CD14-positive monocyte (primary cell): ENCODE measurements at regions not wholly inside any gene's neighbourhood (a gene's known extent, or its start where the extent isn't known, plus 50 kb on each side); places are given as distances from the start of the nearest gene placed in this dataset.

Experiments
- DNase-seq, 3 donors: peaks; one replicate each; pipeline ENCODE4 v3.0.0-alpha.2; 2011 to 2022
- H2AFZ ChIP-seq: 2 replicates; pipeline ENCODE4 v1.6.0; 2012; ENCODE audit warnings: mild to moderate bottlenecking, low read depth, low read length, inconsistent platforms; ENCODE audit not compliant: insufficient read depth, poor library complexity, severe bottlenecking
- H3K27ac ChIP-seq, 2 donors: 1 replicate in 1 of 2; 2 replicates in 1 of 2; pipeline ENCODE4 v1.5.1; 2012 to 2013; ENCODE audit warnings: low read length in 2 of 2, control low read depth in 1 of 2, inconsistent platforms in 1 of 2, low read depth in 1 of 2, mild to moderate bottlenecking in 1 of 2
- H3K27me3 ChIP-seq, 2 donors: one replicate each; pipeline versions ENCODE4 v1.6.0 to v1.6.1; 2011 to 2013; ENCODE audit warnings: low read length in 2 of 2; ENCODE audit not compliant: control insufficient read depth in 2 of 2, insufficient read depth in 2 of 2
- H3K36me3 ChIP-seq, 2 donors: replicated peaks in 1 of 2; 1 replicate in 1 of 2; 2 replicates in 1 of 2; pipeline versions ENCODE4 v1.5.1 to v1.6.1; 2012 to 2013; ENCODE audit warnings: low read length in 2 of 2, control low read depth in 1 of 2, inconsistent platforms in 1 of 2, mild to moderate bottlenecking in 1 of 2; ENCODE audit not compliant: insufficient read depth in 2 of 2, control insufficient read depth in 1 of 2
- H3K4me1 ChIP-seq, 2 donors: 1 replicate in 1 of 2; 2 replicates in 1 of 2; pipeline versions ENCODE4 v1.5.1 to v1.6.1; 2012 to 2013; ENCODE audit warnings: low read length in 2 of 2, control low read depth in 1 of 2, inconsistent platforms in 1 of 2, mild to moderate bottlenecking in 1 of 2, moderate library complexity in 1 of 2; ENCODE audit not compliant: insufficient read depth in 2 of 2, control insufficient read depth in 1 of 2
- H3K4me2 ChIP-seq: replicated peaks from 2 replicates; pipeline ENCODE3; 2012; ENCODE audit warnings: low read length, moderate library complexity, mild to moderate bottlenecking; ENCODE audit not compliant: poor library complexity, severe bottlenecking; ENCODE audit errors: extremely low read depth
- H3K4me3 ChIP-seq, 3 experiments: fragments of 200-600 bp in 1 of 3; sonication (generic) in 1 of 3; replicated peaks in 1 of 3; 1 replicate in 2 of 3; 2 replicates in 1 of 3; pipeline ENCODE4 v1.5.1; 2011 to 2013; ENCODE audit warnings: low read length in 3 of 3, mild to moderate bottlenecking in 3 of 3, control low read depth in 2 of 3, low read depth in 2 of 3, inconsistent platforms in 1 of 3, moderate library complexity in 1 of 3
- H3K79me2 ChIP-seq: 2 replicates; pipeline ENCODE4 v1.6.0; 2012; ENCODE audit warnings: mild to moderate bottlenecking, control low read depth, inconsistent platforms, low read length, moderate library complexity; ENCODE audit not compliant: insufficient read depth
- H3K9ac ChIP-seq: 2 replicates; pipeline ENCODE4 v1.6.0; 2017; ENCODE audit warnings: low read length, mild to moderate bottlenecking; ENCODE audit not compliant: insufficient read depth, poor library complexity, severe bottlenecking
- H3K9me3 ChIP-seq, 2 donors: replicated peaks in 1 of 2; 1 replicate in 1 of 2; 2 replicates in 1 of 2; pipeline versions ENCODE4 v1.5.1 to v1.6.1; 2012 to 2013; ENCODE audit warnings: low read length in 2 of 2, control low read depth in 1 of 2; ENCODE audit not compliant: control insufficient read depth in 1 of 2, insufficient read depth in 1 of 2
- H4K20me1 ChIP-seq: 2 replicates; pipeline ENCODE4 v1.6.0; 2012; ENCODE audit warnings: mild to moderate bottlenecking, low read length, control low read depth, moderate library complexity; ENCODE audit not compliant: insufficient read depth
- H3K27ac Mint-ChIP-seq, 7 donors: one replicate each; pipeline ENCODE4 v1.8.0; 2020; ENCODE audit warnings: mild to moderate bottlenecking in 7 of 7, mixed read lengths in 7 of 7, moderate library complexity in 6 of 7, inconsistent platforms in 2 of 7
- H3K27me3 Mint-ChIP-seq, 3 donors: one replicate each; pipeline ENCODE4 v1.8.0; 2021 to 2022; ENCODE audit warnings: low read depth in 3 of 3, mild to moderate bottlenecking in 3 of 3, mixed read lengths in 3 of 3, moderate library complexity in 3 of 3, inconsistent platforms in 1 of 3
- H3K36me3 Mint-ChIP-seq, 2 donors: one replicate each; pipeline ENCODE4 v1.8.0; 2020; ENCODE audit warnings: mixed read lengths in 2 of 2, inconsistent platforms in 1 of 2, mild to moderate bottlenecking in 1 of 2
- H3K4me1 Mint-ChIP-seq: one replicate; pipeline ENCODE4 v1.8.0; 2020; ENCODE audit warnings: mild to moderate bottlenecking, mixed read lengths
- H3K4me3 Mint-ChIP-seq, 2 donors: one replicate each; pipeline ENCODE4 v1.8.0; 2020; ENCODE audit warnings: mild to moderate bottlenecking in 2 of 2, mixed read lengths in 2 of 2, moderate library complexity in 1 of 2
- H3K9me3 Mint-ChIP-seq, 7 donors: one replicate each; pipeline ENCODE4 v1.8.0; 2020 to 2022; ENCODE audit warnings: mixed read lengths in 7 of 7, mild to moderate bottlenecking in 6 of 7, moderate library complexity in 6 of 7, inconsistent platforms in 2 of 7
- CTCF ChIP-seq: fragments of 200-600 bp; IDR thresholded peaks from one replicate; pipeline ENCODE4 v1.8.0; 2022; ENCODE audit warnings: antibody characterized with exemption, mild to moderate bottlenecking
- WGBS: methylation state at CpG from one replicate; pipeline ENCODE4 v1.1.5; 2013; ENCODE audit warnings: missing lambda C conversion rate; ENCODE audit not compliant: insufficient coverage; 5-methylcytosine and 5-hydroxymethylcytosine counted together
- intact Hi-C, 2 donors: fragments of 100-400 bp; cut with micrococcal nuclease; formaldehyde crosslinking; loops; one replicate each; pipeline versions ENCODE4 v1.15.0 to v1.15.1; 2023

GRCh38 chr14:76324133-76324532, 51.8 kb upstream of the ESRRB start:
- Histone ChIP-seq H4K20me1 (no peaks in the 10 kb centered on the region), H3K4me1 (no peaks in the 10 kb centered on the region), H3K36me3 (no peaks in the 10 kb centered on the region), H3K27me3 (peaks cover 6 to 8% of the 10 kb centered on the region in 2 donors), H2AFZ (no peak overlapping the region), H3K9ac (no peak overlapping the region), H3K9me3 (no peaks in the 10 kb centered on the region), H3K27ac (no peak overlapping the region), H3K4me2 (no peak overlapping the region), H3K79me2 (no peaks in the 10 kb centered on the region), H3K4me3 (no peak overlapping the region)
- 82% methylated on average over 4 of the region's 5 CpGs for WGBS
- Mint-ChIP-seq H3K9me3 (no peaks in the 10 kb centered on the region), H3K36me3 (no peaks in the 10 kb centered on the region), H3K4me1 (no peaks in the 10 kb centered on the region), H3K27me3 (peaks cover 18 to 25% (median 22%) of the 10 kb centered on the region in 3 donors), H3K4me3 (no peak overlapping the region), H3K27ac (no peak overlapping the region)
- no peak for TF ChIP-seq CTCF
- intact Hi-C loops: no loop called here
- DNase-seq: no peak
